HFF-Myc (cell line): ENCODE measurements at regions not wholly inside any gene's neighbourhood (a gene's known extent, or its start where the extent isn't known, plus 50 kb on each side); places are given as distances from the start of the nearest gene placed in this dataset.

Experiments used
- DNase-seq: peaks from one replicate; pipeline ENCODE4 v3.0.0-alpha.2; 2011; ENCODE audit warnings: low read depth; ENCODE audit errors: extremely low read depth
- H3K4me3 ChIP-seq: replicated peaks from 2 replicates; pipeline ENCODE4 v1.5.1; 2011; ENCODE audit warnings: low read depth, mild to moderate bottlenecking, control low read depth, low read length
- CTCF ChIP-seq: IDR thresholded peaks from 2 replicates; pipeline ENCODE4 v1.5.1; 2012; ENCODE audit warnings: mild to moderate bottlenecking, low read depth, low read length, control low read depth; ENCODE audit errors: missing control alignments

GRCh38 chr7:17396692-17397091 lies 98.2 kb downstream of the AHR start:
- H3K4me3 ChIP-seq, result no peak overlapping the region
- TF ChIP-seq CTCF, result no peak
- no peak for DNase-seq

GRCh38 chr7:17401791-17402627 lies 103.6 kb downstream of the AHR start:
- DNase-seq, result no peak
- no peak for TF ChIP-seq CTCF

GRCh38 chr7:17402628-17403278 lies 104.3 kb downstream of the AHR start:
- no peak overlapping the region for H3K4me3 ChIP-seq
- no peak for DNase-seq
- no peak for TF ChIP-seq CTCF

More at GRCh38 chr7:17401791-17402627, 103.6 kb downstream of the AHR start:
- H3K4me3 ChIP-seq, result no peak overlapping the region

GRCh38 chr7:17404006-17404405 lies 105.6 kb downstream of the AHR start:
- no peak overlapping the region for H3K4me3 ChIP-seq
- no peak for TF ChIP-seq CTCF
- no peak for DNase-seq

GRCh38 chr7:17405786-17406185 lies 107.3 kb downstream of the AHR start:
- no peak for TF ChIP-seq CTCF

GRCh38 chr7:17406738-17407137 lies 108.3 kb downstream of the AHR start:
- no peak for TF ChIP-seq CTCF
- no peak overlapping the region for H3K4me3 ChIP-seq
- DNase-seq, result no peak

More at GRCh38 chr7:17405786-17406185, 107.3 kb downstream of the AHR start:
- H3K4me3 ChIP-seq, result no peak overlapping the region
- peak; percentile 47 for DNase-seq
